Keratinocyte (primary cell): ENCODE measurements at regions not wholly inside any gene's neighbourhood (a gene's known extent, or its start where the extent isn't known, plus 50 kb on each side); places are given as distances from the start of the nearest gene placed in this dataset.

Experiments
- EZH2 ChIP-seq: IDR thresholded peaks from one replicate; pipeline ENCODE4 v1.6.1; 2012; ENCODE audit warnings: inconsistent platforms, mild to moderate bottlenecking, low read length, moderate library complexity
- TF ChIP-seq, protein P1 (sequence below), 3 experiments: IDR thresholded peaks in 1 of 3; conservative IDR thresholded peaks in 1 of 3; optimal IDR thresholded peaks in 1 of 3; 2 replicates in 2 of 3; 3 replicates in 1 of 3; pipeline versions ENCODE3 to v1.5.1; 2011; ENCODE audit warnings: low read length in 3 of 3, mild to moderate bottlenecking in 3 of 3, moderate library complexity in 2 of 3, control low read depth in 1 of 3, inconsistent platforms in 1 of 3; ENCODE audit not compliant: insufficient read depth in 2 of 3; ENCODE audit errors: extremely low read depth in 1 of 3

DNA sequence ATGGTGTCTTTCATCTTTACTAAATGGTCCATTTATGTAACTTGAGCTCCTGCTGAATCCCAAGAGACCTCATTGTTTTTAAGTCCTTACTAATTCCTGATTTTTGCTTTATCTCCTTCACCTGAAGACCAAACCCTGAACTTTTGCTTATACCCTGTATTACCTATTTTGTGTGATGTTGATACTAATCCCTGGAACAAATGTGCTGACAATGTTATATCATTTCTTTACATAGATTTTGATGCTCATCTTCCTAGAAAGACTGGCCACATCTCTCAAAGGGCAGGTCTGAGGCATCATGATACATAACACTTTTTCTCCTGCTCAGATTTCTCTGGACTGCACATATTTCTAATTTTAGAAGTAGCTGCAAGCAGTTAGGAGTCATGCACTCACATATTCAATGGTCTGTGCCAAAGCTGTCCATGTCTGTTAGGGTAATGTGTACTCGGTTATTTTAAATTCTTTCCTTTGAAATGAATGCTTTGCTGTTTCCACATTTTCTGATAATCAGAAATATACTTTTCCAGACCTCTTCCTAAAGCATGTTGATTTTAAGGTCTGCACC is 427.9 kb upstream of the HNRNPA3 start:
- TF ChIP-seq, protein P1, sequence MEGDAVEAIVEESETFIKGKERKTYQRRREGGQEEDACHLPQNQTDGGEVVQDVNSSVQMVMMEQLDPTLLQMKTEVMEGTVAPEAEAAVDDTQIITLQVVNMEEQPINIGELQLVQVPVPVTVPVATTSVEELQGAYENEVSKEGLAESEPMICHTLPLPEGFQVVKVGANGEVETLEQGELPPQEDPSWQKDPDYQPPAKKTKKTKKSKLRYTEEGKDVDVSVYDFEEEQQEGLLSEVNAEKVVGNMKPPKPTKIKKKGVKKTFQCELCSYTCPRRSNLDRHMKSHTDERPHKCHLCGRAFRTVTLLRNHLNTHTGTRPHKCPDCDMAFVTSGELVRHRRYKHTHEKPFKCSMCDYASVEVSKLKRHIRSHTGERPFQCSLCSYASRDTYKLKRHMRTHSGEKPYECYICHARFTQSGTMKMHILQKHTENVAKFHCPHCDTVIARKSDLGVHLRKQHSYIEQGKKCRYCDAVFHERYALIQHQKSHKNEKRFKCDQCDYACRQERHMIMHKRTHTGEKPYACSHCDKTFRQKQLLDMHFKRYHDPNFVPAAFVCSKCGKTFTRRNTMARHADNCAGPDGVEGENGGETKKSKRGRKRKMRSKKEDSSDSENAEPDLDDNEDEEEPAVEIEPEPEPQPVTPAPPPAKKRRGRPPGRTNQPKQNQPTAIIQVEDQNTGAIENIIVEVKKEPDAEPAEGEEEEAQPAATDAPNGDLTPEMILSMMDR (optimal IDR thresholded peaks at IDR 0.05 in 1 of 3, IDR thresholded peaks at IDR 0.05 in 1 of 3, conservative IDR thresholded peaks at IDR 0.05 in 1 of 3; ENCODE audit: extremely low read depth in 1 of 3, insufficient read depth in 2 of 3, low read length in 3 of 3) = no peak
- no peak for TF ChIP-seq EZH2
